ENCODE measurements at regions not wholly inside any gene's neighbourhood (a gene's known extent, or its start where the extent isn't known, plus 50 kb on each side); places are given as distances from the start of the nearest gene placed in this dataset.

DNA sequence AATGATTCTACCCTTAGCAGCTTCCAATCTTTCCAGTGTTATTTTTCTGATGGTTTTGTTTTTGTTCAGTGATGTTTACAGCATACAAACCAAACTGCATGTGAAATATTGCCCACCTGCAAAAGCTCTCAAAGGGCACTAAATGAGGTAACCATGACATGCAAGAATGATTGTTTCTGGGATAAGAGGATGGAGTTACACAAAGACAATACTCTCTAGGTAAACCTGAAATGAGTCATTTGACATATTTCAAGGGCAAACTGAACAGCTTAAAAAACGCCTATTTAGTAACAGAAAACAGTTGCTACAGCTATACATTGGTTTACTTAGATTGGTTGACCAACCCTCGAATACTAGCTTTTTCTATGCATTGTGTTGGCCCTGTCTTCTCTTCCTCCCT, 481.7 kb downstream of the ZPLD1 start:
- Histone ChIP-seq H3F3A (ENCODE audit: insufficient read depth, low read length, poor library complexity, severe bottlenecking) (no peaks in the 10 kb centered on the region), H3K9me3 (ENCODE audit: low read length) (no peaks in the 10 kb centered on the region), H2AFZ (ENCODE audit: low read depth, low read length) (no peak overlapping the region)

GRCh38 chr3:102926618-102927017, 491.8 kb downstream of the ZPLD1 start:
- TF ChIP-seq MXI1 (conservative IDR thresholded peaks at IDR 0.05; ENCODE audit: poor library complexity, severe bottlenecking) (no peak), RAD21 (conservative IDR thresholded peaks at IDR 0.05) (no peak), CTCF (IDR thresholded peaks at IDR 0.05; ENCODE audit: poor library complexity, severe bottlenecking) (no peak), EZH2 (IDR thresholded peaks at IDR 0.05; ENCODE audit: borderline replicate concordance, insufficient read depth, low read length, poor library complexity, severe bottlenecking) (no peak), SMC3 (conservative IDR thresholded peaks at IDR 0.05; ENCODE audit: poor library complexity) (no peak), POLR2AphosphoS5 (IDR thresholded peaks at IDR 0.05) (peak; percentile 49), TAF1 (IDR thresholded peaks at IDR 0.05; ENCODE audit: low read depth) (no peak), EP300 (conservative IDR thresholded peaks at IDR 0.05; ENCODE audit: poor library complexity, severe bottlenecking) (peak; percentile 72)
- TF ChIP-seq, protein P1, sequence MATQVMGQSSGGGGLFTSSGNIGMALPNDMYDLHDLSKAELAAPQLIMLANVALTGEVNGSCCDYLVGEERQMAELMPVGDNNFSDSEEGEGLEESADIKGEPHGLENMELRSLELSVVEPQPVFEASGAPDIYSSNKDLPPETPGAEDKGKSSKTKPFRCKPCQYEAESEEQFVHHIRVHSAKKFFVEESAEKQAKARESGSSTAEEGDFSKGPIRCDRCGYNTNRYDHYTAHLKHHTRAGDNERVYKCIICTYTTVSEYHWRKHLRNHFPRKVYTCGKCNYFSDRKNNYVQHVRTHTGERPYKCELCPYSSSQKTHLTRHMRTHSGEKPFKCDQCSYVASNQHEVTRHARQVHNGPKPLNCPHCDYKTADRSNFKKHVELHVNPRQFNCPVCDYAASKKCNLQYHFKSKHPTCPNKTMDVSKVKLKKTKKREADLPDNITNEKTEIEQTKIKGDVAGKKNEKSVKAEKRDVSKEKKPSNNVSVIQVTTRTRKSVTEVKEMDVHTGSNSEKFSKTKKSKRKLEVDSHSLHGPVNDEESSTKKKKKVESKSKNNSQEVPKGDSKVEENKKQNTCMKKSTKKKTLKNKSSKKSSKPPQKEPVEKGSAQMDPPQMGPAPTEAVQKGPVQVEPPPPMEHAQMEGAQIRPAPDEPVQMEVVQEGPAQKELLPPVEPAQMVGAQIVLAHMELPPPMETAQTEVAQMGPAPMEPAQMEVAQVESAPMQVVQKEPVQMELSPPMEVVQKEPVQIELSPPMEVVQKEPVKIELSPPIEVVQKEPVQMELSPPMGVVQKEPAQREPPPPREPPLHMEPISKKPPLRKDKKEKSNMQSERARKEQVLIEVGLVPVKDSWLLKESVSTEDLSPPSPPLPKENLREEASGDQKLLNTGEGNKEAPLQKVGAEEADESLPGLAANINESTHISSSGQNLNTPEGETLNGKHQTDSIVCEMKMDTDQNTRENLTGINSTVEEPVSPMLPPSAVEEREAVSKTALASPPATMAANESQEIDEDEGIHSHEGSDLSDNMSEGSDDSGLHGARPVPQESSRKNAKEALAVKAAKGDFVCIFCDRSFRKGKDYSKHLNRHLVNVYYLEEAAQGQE (IDR thresholded peaks at IDR 0.05; ENCODE audit: borderline replicate concordance) = no peak
- H3K4me2 ChIP-seq (ENCODE audit: low read length) = no peak overlapping the region

More for the DNA sequence above, 481.7 kb downstream of the ZPLD1 start:
- no peak for TF ChIP-seq SMC3 (conservative IDR thresholded peaks at IDR 0.05; ENCODE audit: poor library complexity)
- TF ChIP-seq, protein P1 (IDR thresholded peaks at IDR 0.05; ENCODE audit: borderline replicate concordance) = no peak
- no peak for TF ChIP-seq EP300 (conservative IDR thresholded peaks at IDR 0.05; ENCODE audit: poor library complexity, severe bottlenecking)
- no peak for TF ChIP-seq POLR2AphosphoS5 (IDR thresholded peaks at IDR 0.05)
- no peak for TF ChIP-seq CTCF (IDR thresholded peaks at IDR 0.05; ENCODE audit: poor library complexity, severe bottlenecking)
- no peak for TF ChIP-seq TAF1 (IDR thresholded peaks at IDR 0.05; ENCODE audit: low read depth)
- no peak for TF ChIP-seq MXI1 (conservative IDR thresholded peaks at IDR 0.05; ENCODE audit: poor library complexity, severe bottlenecking)
- no peak for TF ChIP-seq EZH2 (IDR thresholded peaks at IDR 0.05; ENCODE audit: borderline replicate concordance, insufficient read depth, low read length, poor library complexity, severe bottlenecking)
- no peak for TF ChIP-seq RAD21 (conservative IDR thresholded peaks at IDR 0.05)
- Histone ChIP-seq H4K20me1 (ENCODE audit: insufficient read depth) (no peaks in the 10 kb centered on the region), H3K27me3 (ENCODE audit: insufficient read depth, low read depth, low read length) (no peaks in the 10 kb centered on the region), H3K4me3 (ENCODE audit: low read length) (no peak overlapping the region), H3K9me2 (ENCODE audit: insufficient read depth, low read length) (no peaks in the 10 kb centered on the region), H3K27ac (ENCODE audit: low read length) (no peak overlapping the region), H3K4me2 (ENCODE audit: low read length) (no peak overlapping the region), H3K79me2 (replicated peaks; ENCODE audit: insufficient read depth, low read length) (no peaks in the 10 kb centered on the region), H3K36me3 (ENCODE audit: insufficient read depth, low read length) (no peaks in the 10 kb centered on the region), H3K9ac (ENCODE audit: low read length) (no peak overlapping the region)

More at GRCh38 chr3:102926618-102927017, 491.8 kb downstream of the ZPLD1 start:
- Histone ChIP-seq H3K9me2 (ENCODE audit: insufficient read depth, low read length) (no peaks in the 10 kb centered on the region), H3K27ac (ENCODE audit: low read length) (peak overlapping the region; percentile 44), H3K9ac (ENCODE audit: low read length) (no peak overlapping the region), H3F3A (ENCODE audit: insufficient read depth, low read length, poor library complexity, severe bottlenecking) (peaks cover 3% of the 10 kb centered on the region), H3K4me3 (ENCODE audit: low read length) (peak overlapping the region; percentile 24), H3K9me3 (ENCODE audit: low read length) (no peaks in the 10 kb centered on the region), H4K20me1 (ENCODE audit: insufficient read depth) (no peaks in the 10 kb centered on the region), H3K36me3 (ENCODE audit: insufficient read depth, low read length) (no peaks in the 10 kb centered on the region), H3K27me3 (ENCODE audit: insufficient read depth, low read depth, low read length) (no peaks in the 10 kb centered on the region), H3K79me2 (replicated peaks; ENCODE audit: insufficient read depth, low read length) (no peaks in the 10 kb centered on the region), H2AFZ (ENCODE audit: low read depth, low read length) (no peak overlapping the region)
